Osteoblast (primary cell): ENCODE measurements at regions not wholly inside any gene's neighbourhood (a gene's known extent, or its start where the extent isn't known, plus 50 kb on each side); places are given as distances from the start of the nearest gene placed in this dataset.

ENCODE experiments used
- DNase-seq: peaks from one replicate; pipeline ENCODE4 v3.0.0; 2011; ENCODE audit warnings: low spot score, mixed read lengths; ENCODE audit not compliant: insufficient read length; ENCODE audit errors: missing footprints
- H2AFZ ChIP-seq: 2 replicates; pipeline ENCODE4 v1.6.0; 2011; ENCODE audit warnings: mild to moderate bottlenecking, low read length
- H3K27ac ChIP-seq: 2 replicates; pipeline ENCODE4 v1.5.1; 2011; ENCODE audit warnings: mild to moderate bottlenecking, low read depth, low read length, moderate library complexity
- H3K27me3 ChIP-seq: 2 replicates; pipeline ENCODE4 v1.6.0; 2012; ENCODE audit warnings: mild to moderate bottlenecking, control low read depth, inconsistent platforms, low read length, moderate library complexity; ENCODE audit not compliant: insufficient read depth
- H3K36me3 ChIP-seq: 2 replicates; pipeline ENCODE4 v1.5.1; 2011; ENCODE audit warnings: mild to moderate bottlenecking, low read length, control low read depth, moderate library complexity; ENCODE audit not compliant: insufficient read depth
- H3K4me1 ChIP-seq: 2 replicates; pipeline ENCODE4 v1.5.1; 2011; ENCODE audit warnings: mild to moderate bottlenecking, low read length, control low read depth, moderate library complexity; ENCODE audit not compliant: insufficient read depth
- H3K4me2 ChIP-seq: 2 replicates; pipeline ENCODE4 v1.6.0; 2011; ENCODE audit warnings: mild to moderate bottlenecking, low read length; ENCODE audit not compliant: insufficient read depth
- H3K4me3 ChIP-seq: fragments of 200-600 bp; sonication (generic); 3 replicates; pipeline ENCODE4 v1.5.1; 2012; ENCODE audit warnings: mild to moderate bottlenecking, low read length, inconsistent platforms; ENCODE audit not compliant: insufficient read depth
- H3K79me2 ChIP-seq: 2 replicates; pipeline ENCODE4 v1.6.0; 2012; ENCODE audit warnings: mild to moderate bottlenecking, low read length, control low read depth, inconsistent platforms; ENCODE audit not compliant: insufficient read depth
- H3K9me3 ChIP-seq: 2 replicates; pipeline ENCODE4 v1.5.1; 2011; ENCODE audit warnings: low read depth, low read length, control low read depth
- H4K20me1 ChIP-seq: 2 replicates; pipeline ENCODE4 v1.6.0; 2012; ENCODE audit warnings: mild to moderate bottlenecking, low read length, control low read depth; ENCODE audit not compliant: insufficient read depth
- CTCF ChIP-seq: IDR thresholded peaks from 2 replicates; pipeline ENCODE4 v1.5.1; 2011; ENCODE audit warnings: mild to moderate bottlenecking, low read depth, low read length, moderate library complexity; ENCODE audit errors: extremely low read depth

GRCh38 chr3:176939022-176939817 is 258.1 kb downstream of the TBL1XR1 start:
- H3K36me3 ChIP-seq: no peaks in the 10 kb centered on the region
- H3K27me3 ChIP-seq: no peaks in the 10 kb centered on the region
- H3K27ac ChIP-seq: no peak overlapping the region
- peak; percentile 88 for DNase-seq
- H4K20me1 ChIP-seq: no peaks in the 10 kb centered on the region
- H3K9me3 ChIP-seq: no peaks in the 10 kb centered on the region
- no peaks in the 10 kb centered on the region for H3K79me2 ChIP-seq
- H3K4me2 ChIP-seq: no peak overlapping the region
- no peak overlapping the region for H3K4me3 ChIP-seq
- H3K4me1 ChIP-seq: peaks cover 4% of the 10 kb centered on the region
- peak; percentile 86 for TF ChIP-seq CTCF
- H2AFZ ChIP-seq: no peak overlapping the region

- Histone ChIP-seq H3K4me1 (peaks cover 4% of the 10 kb centered on the region), H3K36me3 (no peaks in the 10 kb centered on the region), H2AFZ (no peak overlapping the region), H3K79me2 (no peaks in the 10 kb centered on the region), H3K4me3 (no peak overlapping the region), H4K20me1 (no peaks in the 10 kb centered on the region), H3K9me3 (no peaks in the 10 kb centered on the region), H3K4me2 (no peak overlapping the region), H3K27ac (no peak overlapping the region), H3K27me3 (no peaks in the 10 kb centered on the region)
- DNase-seq: no peak
- no peak for TF ChIP-seq CTCF
Measured at GRCh38 chr3:176937994-176938393, 259.3 kb downstream of the TBL1XR1 start.

- H3K79me2 ChIP-seq: no peaks in the 10 kb centered on the region
- no peak overlapping the region for H3K4me3 ChIP-seq
- H3K4me2 ChIP-seq: no peak overlapping the region
- H3K27ac ChIP-seq: no peak overlapping the region
- no peak for TF ChIP-seq CTCF
- H3K36me3 ChIP-seq: no peaks in the 10 kb centered on the region
- H3K4me1 ChIP-seq: peaks cover 4% of the 10 kb centered on the region
- DNase-seq: no peak
- no peaks in the 10 kb centered on the region for H4K20me1 ChIP-seq
- no peak overlapping the region for H2AFZ ChIP-seq
- no peaks in the 10 kb centered on the region for H3K9me3 ChIP-seq
- no peaks in the 10 kb centered on the region for H3K27me3 ChIP-seq
Measured at GRCh38 chr3:176937541-176937940, 259.7 kb downstream of the TBL1XR1 start.

GRCh38 chr3:176935194-176935888 is 261.9 kb downstream of the TBL1XR1 start:
- Histone ChIP-seq H2AFZ (no peak overlapping the region), H3K27me3 (no peaks in the 10 kb centered on the region), H3K36me3 (no peaks in the 10 kb centered on the region), H3K4me3 (no peak overlapping the region), H3K9me3 (no peaks in the 10 kb centered on the region), H3K27ac (no peak overlapping the region), H3K4me2 (no peak overlapping the region), H4K20me1 (no peaks in the 10 kb centered on the region), H3K79me2 (no peaks in the 10 kb centered on the region), H3K4me1 (no peaks in the 10 kb centered on the region)
- TF ChIP-seq CTCF: no peak
- peak; percentile 82 for DNase-seq
